Endothelial cell of umbilical vein (primary cell): ENCODE measurements at regions not wholly inside any gene's neighbourhood (a gene's known extent, or its start where the extent isn't known, plus 50 kb on each side); places are given as distances from the start of the nearest gene placed in this dataset.

Source experiments
- BruUV-seq: library from RNA; stranded (reverse); fragments of 400-500 nt; replicated peaks from 2 replicates; lab custom pipeline; 2021; lab: Mats Ljungman, UMichigan
- CTCF ChIA-PET: fragments of 300-600, 350-600 bp; sonication (Branson Sonifier 250); formaldehyde crosslinking; loops from one replicate; lab custom pipeline; 2021; ENCODE audit warnings: antibody characterized with exemption, inconsistent platforms; lab: Charles Lee
- POLR2A ChIA-PET: fragments of 300-600, 350-600 bp; sonication (Branson Sonifier 250); formaldehyde crosslinking; loops from one replicate; lab custom pipeline; 2021; ENCODE audit warnings: antibody characterized with exemption, inconsistent platforms; lab: Charles Lee
- DNase-seq: peaks from one replicate; pipeline ENCODE4 v3.0.0-alpha.2; 2011; ENCODE audit warnings: low read depth, low spot score
- FAIRE-seq: peaks from 2 replicates; lab custom pipeline; 2011; peaks lifted over from hg19 to GRCh38; lab: Jason Lieb, UNC
- H2AFZ ChIP-seq: 2 replicates; pipeline ENCODE4 v1.6.0; 2012; ENCODE audit warnings: low read depth, low read length, control low read depth, inconsistent platforms
- H3K27ac ChIP-seq: 2 replicates; pipeline ENCODE4 v1.5.1; 2011; ENCODE audit warnings: low read depth, mild to moderate bottlenecking, control low read depth, low read length, moderate library complexity; ENCODE audit not compliant: insufficient read depth
- H3K27me3 ChIP-seq, 2 experiments: 2 replicates each; pipeline versions ENCODE4 v1.6.0 to v1.6.1; 2011; ENCODE audit warnings: low read length in 2 of 2, mixed read lengths in 1 of 2; ENCODE audit not compliant: control insufficient read depth in 2 of 2, insufficient read depth in 2 of 2
- H3K36me3 ChIP-seq, 2 experiments: 2 replicates in 1 of 2; 3 replicates in 1 of 2; pipeline ENCODE4 v1.5.1; 2011; ENCODE audit warnings: low read length in 2 of 2, mild to moderate bottlenecking in 1 of 2, moderate library complexity in 1 of 2; ENCODE audit not compliant: control insufficient read depth in 2 of 2, insufficient read depth in 2 of 2; ENCODE audit errors: extremely low read depth in 1 of 2
- H3K4me1 ChIP-seq: 3 replicates; pipeline ENCODE4 v1.5.1; 2011; ENCODE audit warnings: mild to moderate bottlenecking, low read length; ENCODE audit not compliant: control insufficient read depth, insufficient read depth; ENCODE audit errors: extremely low read depth
- H3K4me2 ChIP-seq: 2 replicates; pipeline ENCODE4 v1.6.1; 2011; ENCODE audit warnings: low read length, control low read depth, mixed read lengths; ENCODE audit not compliant: insufficient read depth
- H3K4me3 ChIP-seq, 3 experiments: fragments of 200-600 bp in 1 of 3; sonication (generic), shearing (Covaris generic) in 1 of 3; replicated peaks in 1 of 3; 2 replicates each; pipeline ENCODE4 v1.5.1; 2011 to 2016; ENCODE audit warnings: control low read depth in 3 of 3, low read length in 3 of 3, mild to moderate bottlenecking in 2 of 3, inconsistent platforms in 1 of 3, low read depth in 1 of 3, moderate library complexity in 1 of 3; ENCODE audit not compliant: insufficient read depth in 1 of 3
- H3K79me2 ChIP-seq: 2 replicates; pipeline ENCODE4 v1.6.0; 2012; ENCODE audit warnings: low read length, inconsistent platforms; ENCODE audit not compliant: control insufficient read depth, insufficient read depth
- H3K9ac ChIP-seq: replicated peaks from 2 replicates; pipeline ENCODE3; 2011; ENCODE audit warnings: low read length, control low read depth; ENCODE audit not compliant: insufficient read depth; ENCODE audit errors: extremely low read depth
- H3K9me1 ChIP-seq: replicated peaks from 3 replicates; pipeline ENCODE4 v1.6.0; 2011; ENCODE audit warnings: mild to moderate bottlenecking, low read length; ENCODE audit not compliant: control insufficient read depth, insufficient read depth; ENCODE audit errors: extremely low read depth
- H3K9me3 ChIP-seq: replicated peaks from 2 replicates; pipeline ENCODE4 v1.5.1; 2012; ENCODE audit warnings: low read length, inconsistent platforms; ENCODE audit not compliant: control insufficient read depth, insufficient read depth
- H4K20me1 ChIP-seq: replicated peaks from 2 replicates; pipeline ENCODE3; 2011; ENCODE audit warnings: mild to moderate bottlenecking, low read length; ENCODE audit not compliant: control insufficient read depth, insufficient read depth; ENCODE audit errors: extremely low read depth
- EZH2 ChIP-seq: IDR thresholded peaks from 2 replicates; pipeline ENCODE4 v1.6.1; 2012; ENCODE audit warnings: borderline replicate concordance, low read depth, mild to moderate bottlenecking, moderate library complexity, low read length, inconsistent platforms; ENCODE audit not compliant: severe bottlenecking
- FOS ChIP-seq: IDR thresholded peaks from 2 replicates; pipeline ENCODE4 v1.6.1; 2011; ENCODE audit warnings: mild to moderate bottlenecking, low read length, moderate library complexity, borderline replicate concordance; ENCODE audit not compliant: insufficient read depth
- GATA2 ChIP-seq: IDR thresholded peaks from 2 replicates; pipeline ENCODE4 v1.7.0; 2011; ENCODE audit warnings: low read depth, mild to moderate bottlenecking, moderate library complexity, mixed read lengths, low read length; ENCODE audit not compliant: insufficient read length, insufficient read depth
- JUN ChIP-seq: IDR thresholded peaks from 2 replicates; pipeline ENCODE4 v1.6.1; 2011; ENCODE audit warnings: borderline replicate concordance, low read depth; ENCODE audit not compliant: insufficient read length, insufficient read depth
- MAX ChIP-seq: IDR thresholded peaks from 2 replicates; pipeline ENCODE4 v1.6.1; 2011; ENCODE audit not compliant: insufficient read depth, insufficient read length
- MYC ChIP-seq: IDR thresholded peaks from one replicate; pipeline ENCODE4 v1.6.1; 2011; ENCODE audit warnings: mild to moderate bottlenecking, low read depth, low read length
- POLR2A ChIP-seq: IDR thresholded peaks from 2 replicates; pipeline ENCODE4 v1.6.1; 2012; ENCODE audit warnings: low read depth, mild to moderate bottlenecking, control low read depth, low read length
- POLR2AphosphoS5 ChIP-seq: IDR thresholded peaks from 2 replicates; pipeline ENCODE4 v1.6.1; 2012; ENCODE audit warnings: low read depth, mild to moderate bottlenecking, control low read depth, low read length, moderate library complexity; ENCODE audit not compliant: insufficient read depth
- dilution Hi-C: fragments of 300-500 bp; cut with MboI; formaldehyde crosslinking; loops from one replicate; pipeline ENCODE4 v1.15.0; 2019; ENCODE audit warnings: low sequenced_read_pairs; ENCODE audit not compliant: extremely low pct_ligation_motif_present
- intact Hi-C: fragments of 100-400 bp; cut with micrococcal nuclease; formaldehyde crosslinking; loops from one replicate; pipeline ENCODE4 v1.10.0; 2022
- TF ChIP-seq, protein P1 (sequence below), 2 donors: IDR thresholded peaks; 1 replicate in 1 of 2; 2 replicates in 1 of 2; pipeline ENCODE4 v1.5.1; 2011; ENCODE audit warnings: low read length in 2 of 2, mild to moderate bottlenecking in 2 of 2, moderate library complexity in 2 of 2, control low read depth in 1 of 2, inconsistent platforms in 1 of 2, low read depth in 1 of 2; ENCODE audit not compliant: insufficient read depth in 1 of 2; ENCODE audit errors: extremely low read depth in 1 of 2

- intact Hi-C loops, result no loop called here
- no peak overlapping the region for H2AFZ ChIP-seq
- ChIA-PET CTCF (interaction anchor here (0.7 kb wide), 1 partner anchor 38 kb away, joined by 3 read pairs; no protein-coding TSS in a partner anchor), POLR2A (no interaction called here)
- TF ChIP-seq EZH2 (no peak), JUN (no peak), POLR2AphosphoS5 (no peak), GATA2 (no peak), FOS (no peak), MAX (no peak), POLR2A (no peak), MYC (no peak)
- TF ChIP-seq, protein P1, sequence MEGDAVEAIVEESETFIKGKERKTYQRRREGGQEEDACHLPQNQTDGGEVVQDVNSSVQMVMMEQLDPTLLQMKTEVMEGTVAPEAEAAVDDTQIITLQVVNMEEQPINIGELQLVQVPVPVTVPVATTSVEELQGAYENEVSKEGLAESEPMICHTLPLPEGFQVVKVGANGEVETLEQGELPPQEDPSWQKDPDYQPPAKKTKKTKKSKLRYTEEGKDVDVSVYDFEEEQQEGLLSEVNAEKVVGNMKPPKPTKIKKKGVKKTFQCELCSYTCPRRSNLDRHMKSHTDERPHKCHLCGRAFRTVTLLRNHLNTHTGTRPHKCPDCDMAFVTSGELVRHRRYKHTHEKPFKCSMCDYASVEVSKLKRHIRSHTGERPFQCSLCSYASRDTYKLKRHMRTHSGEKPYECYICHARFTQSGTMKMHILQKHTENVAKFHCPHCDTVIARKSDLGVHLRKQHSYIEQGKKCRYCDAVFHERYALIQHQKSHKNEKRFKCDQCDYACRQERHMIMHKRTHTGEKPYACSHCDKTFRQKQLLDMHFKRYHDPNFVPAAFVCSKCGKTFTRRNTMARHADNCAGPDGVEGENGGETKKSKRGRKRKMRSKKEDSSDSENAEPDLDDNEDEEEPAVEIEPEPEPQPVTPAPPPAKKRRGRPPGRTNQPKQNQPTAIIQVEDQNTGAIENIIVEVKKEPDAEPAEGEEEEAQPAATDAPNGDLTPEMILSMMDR (IDR thresholded peaks at IDR 0.05; ENCODE audit: extremely low read depth in 1 of 2, insufficient read depth in 1 of 2, low read depth in 1 of 2, low read length in 2 of 2), result no peak
- H3K79me2 ChIP-seq, result no peaks in the 10 kb centered on the region
- H3K9me1 ChIP-seq, result no peaks in the 10 kb centered on the region
- H3K9ac ChIP-seq, result no peak overlapping the region
- no peak overlapping the region for H3K4me3 ChIP-seq
- no peak overlapping the region for H3K27ac ChIP-seq
- H3K9me3 ChIP-seq, result no peaks in the 10 kb centered on the region
- FAIRE-seq, result no peak
- no peaks in the 10 kb centered on the region for H3K4me1 ChIP-seq
- BruUV-seq, result no TSS peak
- no peaks in the 10 kb centered on the region for H3K36me3 ChIP-seq
- H3K27me3 ChIP-seq, result no peaks in the 10 kb centered on the region
- H4K20me1 ChIP-seq, result no peaks in the 10 kb centered on the region
- dilution Hi-C loops, result no loop called here
- DNase-seq, result no peak
- no peak overlapping the region for H3K4me2 ChIP-seq
These were observed 96.6 kb upstream of the AGTR1 start for GRCh38 chr3:148600902-148601765.
